ENCODE measurements at regions not wholly inside any gene's neighbourhood (a gene's known extent, or its start where the extent isn't known, plus 50 kb on each side); places are given as distances from the start of the nearest gene placed in this dataset.

GRCh38 chr2:221655300-221655699, 83.2 kb upstream of the EPHA4 start:
- intact Hi-C loops (cut with micrococcal nuclease): no loop called here
- BruUV-seq (replicated peaks): no TSS peak
- H2AFZ ChIP-seq (ENCODE audit: low read depth, low read length, poor library complexity, severe bottlenecking): no peak overlapping the region
- DNase-seq (ENCODE audit: low read depth, low spot score): no peak
- H3K9me2 ChIP-seq (ENCODE audit: insufficient read depth): no peaks in the 10 kb centered on the region
- no peaks in the 10 kb centered on the region for H3K4me1 ChIP-seq (ENCODE audit: control insufficient read depth in 1 of 2, insufficient read depth in 2 of 2, low read length in 2 of 2)
- H3K27ac ChIP-seq (ENCODE audit: low read depth, low read length): no peak overlapping the region
- no peaks in the 10 kb centered on the region for H4K20me1 ChIP-seq (ENCODE audit: insufficient read depth)
- H3K36me3 ChIP-seq (ENCODE audit: control insufficient read depth in 1 of 2, insufficient read depth in 2 of 2, low read length in 2 of 2): no peaks in the 10 kb centered on the region
- POLR2A ChIA-PET: no interaction called here
- H3K4me3 ChIP-seq (replicated peaks in 1 of 2; ENCODE audit: low read depth in 1 of 2, low read length in 2 of 2): no peak overlapping the region
- no peaks in the 10 kb centered on the region for H3K79me2 ChIP-seq (ENCODE audit: insufficient read depth, low read length)
- no peak for ATAC-seq
- CTCF ChIA-PET: no interaction called here
- peaks cover 5% of the 10 kb centered on the region; the same call in 1 of the 2 replicates for H3K27me3 ChIP-seq (ENCODE audit: insufficient read depth, low read length)
- RAD21 ChIA-PET (ENCODE audit: low non-redundant PET in 1 of 2, low total read pairs in 2 of 2, uncharacterized antibody in 2 of 2, unreplicated experiment in 2 of 2): no interaction called here
- no peak overlapping the region for H3K4me2 ChIP-seq (ENCODE audit: low read length)
- TF ChIP-seq YY1 (IDR thresholded peaks at IDR 0.05; ENCODE audit: extremely low read depth, insufficient replicate concordance, low read depth, low read length) (no peak), CBX3 (IDR thresholded peaks at IDR 0.05; ENCODE audit: low read depth) (no peak), ZBTB33 (IDR thresholded peaks at IDR 0.05; ENCODE audit: extremely low read depth, insufficient replicate concordance, low read length) (no peak), POLR2AphosphoS5 (IDR thresholded peaks at IDR 0.05; ENCODE audit: low read depth, low read length) (no peak), EZH2phosphoT487 (IDR thresholded peaks at IDR 0.05; ENCODE audit: borderline replicate concordance) (no peak), SP1 (IDR thresholded peaks at IDR 0.05; ENCODE audit: low read depth) (no peak), SRF (IDR thresholded peaks at IDR 0.05; ENCODE audit: low read depth) (no peak), JUND (IDR thresholded peaks at IDR 0.05) (no peak), ELF1 (IDR thresholded peaks at IDR 0.05; ENCODE audit: borderline replicate concordance, low read depth) (no peak), CEBPB (IDR thresholded peaks at IDR 0.05; ENCODE audit: low read depth) (no peak), POLR2A (IDR thresholded peaks at IDR 0.05; ENCODE audit: borderline replicate concordance, extremely low read depth, insufficient read depth, insufficient read length) (no peak)
- TF ChIP-seq, protein P1, sequence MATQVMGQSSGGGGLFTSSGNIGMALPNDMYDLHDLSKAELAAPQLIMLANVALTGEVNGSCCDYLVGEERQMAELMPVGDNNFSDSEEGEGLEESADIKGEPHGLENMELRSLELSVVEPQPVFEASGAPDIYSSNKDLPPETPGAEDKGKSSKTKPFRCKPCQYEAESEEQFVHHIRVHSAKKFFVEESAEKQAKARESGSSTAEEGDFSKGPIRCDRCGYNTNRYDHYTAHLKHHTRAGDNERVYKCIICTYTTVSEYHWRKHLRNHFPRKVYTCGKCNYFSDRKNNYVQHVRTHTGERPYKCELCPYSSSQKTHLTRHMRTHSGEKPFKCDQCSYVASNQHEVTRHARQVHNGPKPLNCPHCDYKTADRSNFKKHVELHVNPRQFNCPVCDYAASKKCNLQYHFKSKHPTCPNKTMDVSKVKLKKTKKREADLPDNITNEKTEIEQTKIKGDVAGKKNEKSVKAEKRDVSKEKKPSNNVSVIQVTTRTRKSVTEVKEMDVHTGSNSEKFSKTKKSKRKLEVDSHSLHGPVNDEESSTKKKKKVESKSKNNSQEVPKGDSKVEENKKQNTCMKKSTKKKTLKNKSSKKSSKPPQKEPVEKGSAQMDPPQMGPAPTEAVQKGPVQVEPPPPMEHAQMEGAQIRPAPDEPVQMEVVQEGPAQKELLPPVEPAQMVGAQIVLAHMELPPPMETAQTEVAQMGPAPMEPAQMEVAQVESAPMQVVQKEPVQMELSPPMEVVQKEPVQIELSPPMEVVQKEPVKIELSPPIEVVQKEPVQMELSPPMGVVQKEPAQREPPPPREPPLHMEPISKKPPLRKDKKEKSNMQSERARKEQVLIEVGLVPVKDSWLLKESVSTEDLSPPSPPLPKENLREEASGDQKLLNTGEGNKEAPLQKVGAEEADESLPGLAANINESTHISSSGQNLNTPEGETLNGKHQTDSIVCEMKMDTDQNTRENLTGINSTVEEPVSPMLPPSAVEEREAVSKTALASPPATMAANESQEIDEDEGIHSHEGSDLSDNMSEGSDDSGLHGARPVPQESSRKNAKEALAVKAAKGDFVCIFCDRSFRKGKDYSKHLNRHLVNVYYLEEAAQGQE (IDR thresholded peaks at IDR 0.05; ENCODE audit: low read depth): no peak
- H3K9ac ChIP-seq (ENCODE audit: low read length): no peak overlapping the region
- H3K9me3 ChIP-seq (ENCODE audit: control insufficient read depth in 1 of 2, insufficient read depth in 1 of 2, low read depth in 1 of 2, low read length in 2 of 2): no peaks in the 10 kb centered on the region

All from HCT116 (cell line).